GM21619 (cell line): ENCODE measurements at regions not wholly inside any gene's neighbourhood (a gene's known extent, or its start where the extent isn't known, plus 50 kb on each side); places are given as distances from the start of the nearest gene placed in this dataset.

ENCODE experiments used
- ATAC-seq: cut with Tn5 transposase; IDR thresholded peaks from one replicate; pipeline ENCODE4 v1.9.1; 2021; ENCODE audit not compliant: unreplicated experiment

GRCh38 chr21:34192646-34193285 is 119.4 kb downstream of the MRPS6 start:
- ATAC-seq = no peak

- no peak for ATAC-seq
Measured at GRCh38 chr21:34195335-34195734, 122.0 kb downstream of the MRPS6 start.

- ATAC-seq = no peak
Measured at GRCh38 chr21:34196996-34197395, 123.6 kb downstream of the MRPS6 start.

- no peak for ATAC-seq
Measured at GRCh38 chr21:34197561-34197960, 124.2 kb downstream of the MRPS6 start.

GRCh38 chr21:34198231-34199120 is 125.1 kb downstream of the MRPS6 start:
- ATAC-seq = no peak

GRCh38 chr21:34199121-34199910 is 125.9 kb downstream of the MRPS6 start:
- ATAC-seq = no peak

GRCh38 chr21:34200288-34200905 is 127.0 kb downstream of the MRPS6 start:
- ATAC-seq = no peak

- ATAC-seq = no peak
Measured at GRCh38 chr21:34201001-34201400, 127.6 kb downstream of the MRPS6 start.

- no peak for ATAC-seq
Measured at GRCh38 chr21:34201481-34201858, 128.1 kb downstream of the MRPS6 start.

GRCh38 chr21:34202553-34203372 is 129.4 kb downstream of the MRPS6 start:
- no peak for ATAC-seq

- ATAC-seq = no peak
Measured at GRCh38 chr21:34203851-34204420, 130.6 kb downstream of the MRPS6 start.

- ATAC-seq = no peak
Measured at GRCh38 chr21:34204481-34205439, 131.4 kb downstream of the MRPS6 start.

GRCh38 chr21:34205811-34206571 is 132.6 kb downstream of the MRPS6 start:
- no peak for ATAC-seq

- no peak for ATAC-seq
Measured at GRCh38 chr21:34213959-34214358, 140.6 kb downstream of the MRPS6 start.

GRCh38 chr21:34215501-34215900 is 142.1 kb downstream of the MRPS6 start:
- ATAC-seq = no peak

- no peak for ATAC-seq
Measured at GRCh38 chr21:34215911-34216717, 142.7 kb downstream of the MRPS6 start.

GRCh38 chr21:34216718-34217032 is 143.3 kb downstream of the MRPS6 start:
- ATAC-seq = no peak
